GM18502 (cell line): ENCODE measurements at regions not wholly inside any gene's neighbourhood (a gene's known extent, or its start where the extent isn't known, plus 50 kb on each side); places are given as distances from the start of the nearest gene placed in this dataset.
A peak's percentile ranks its signal among the peaks of the same experiment; 100 is the strongest.

Experiments
- ATAC-seq: cut with Tn5 transposase; IDR thresholded peaks from one replicate; pipeline ENCODE4 v1.9.1; 2021; ENCODE audit warnings: mild to moderate bottlenecking; ENCODE audit not compliant: unreplicated experiment, poor library complexity

- ATAC-seq, result no peak
Observed at GRCh38 chr14:53338192-53338591, 185.1 kb upstream of the DDHD1 start.

- ATAC-seq, result no peak
Observed at GRCh38 chr14:53336729-53337128, 183.6 kb upstream of the DDHD1 start.

GRCh38 chr14:53333809-53334208 is 180.7 kb upstream of the DDHD1 start:
- no peak for ATAC-seq

- ATAC-seq, result no peak
Observed at GRCh38 chr14:53331921-53332320, 178.8 kb upstream of the DDHD1 start.

GRCh38 chr14:53331247-53331646 is 178.1 kb upstream of the DDHD1 start:
- ATAC-seq, result no peak

GRCh38 chr14:53330441-53330840 is 177.3 kb upstream of the DDHD1 start:
- no peak for ATAC-seq

- no peak for ATAC-seq
Observed at GRCh38 chr14:53328841-53329240, 175.7 kb upstream of the DDHD1 start.

- no peak for ATAC-seq
Observed at GRCh38 chr14:53327716-53328115, 174.6 kb upstream of the DDHD1 start.

- ATAC-seq, result no peak
Observed at GRCh38 chr14:53325176-53325806, 172.2 kb upstream of the DDHD1 start.

- no peak for ATAC-seq
Observed at GRCh38 chr14:53316504-53316903, 163.4 kb upstream of the DDHD1 start.

- peak; percentile 95 for ATAC-seq
Observed at GRCh38 chr14:53310412-53310811, 157.3 kb upstream of the DDHD1 start.

- ATAC-seq, result no peak
Observed at GRCh38 chr14:53306911-53307310, 153.8 kb upstream of the DDHD1 start.

GRCh38 chr14:53306267-53306721 is 153.2 kb upstream of the DDHD1 start:
- peak; percentile 64 for ATAC-seq

- no peak for ATAC-seq
Observed at GRCh38 chr14:53304726-53305381, 151.7 kb upstream of the DDHD1 start.

- no peak for ATAC-seq
Observed at GRCh38 chr14:53295985-53296582, 143.0 kb upstream of the DDHD1 start.

GRCh38 chr14:53295372-53295771 is 142.2 kb upstream of the DDHD1 start:
- no peak for ATAC-seq

- no peak for ATAC-seq
Observed at GRCh38 chr14:53286301-53286700, 133.2 kb upstream of the DDHD1 start.

- ATAC-seq, result no peak
Observed at GRCh38 chr14:53285821-53286220, 132.7 kb upstream of the DDHD1 start.

- ATAC-seq, result no peak
Observed at GRCh38 chr14:53285064-53285463, 131.9 kb upstream of the DDHD1 start.

- ATAC-seq, result no peak
Observed at GRCh38 chr14:53278602-53279506, 125.7 kb upstream of the DDHD1 start.

GRCh38 chr14:53273671-53274072 is 120.5 kb upstream of the DDHD1 start:
- no peak for ATAC-seq
